Activated naive CD8-positive, alpha-beta T cell treated with anti-CD3 and anti-CD28 coated beads for 36 hours (primary cell): ENCODE measurements at regions not wholly inside any gene's neighbourhood (a gene's known extent, or its start where the extent isn't known, plus 50 kb on each side); places are given as distances from the start of the nearest gene placed in this dataset.
"Not testable (repeated sequence)": the region's sequence is repeated elsewhere in the genome, so short reads cannot be mapped to it uniquely, and the experiment has no call there.

Experiments used
- DNase-seq: peaks from one replicate; pipeline ENCODE4 v3.0.0; 2021
- H3K27ac Mint-ChIP-seq: one replicate; pipeline ENCODE4 v1.8.0; 2022; ENCODE audit warnings: mild to moderate bottlenecking, moderate library complexity, mixed read lengths
- H3K27me3 Mint-ChIP-seq: one replicate; pipeline ENCODE4 v1.8.0; 2022; ENCODE audit warnings: mild to moderate bottlenecking, mixed read lengths
- H3K36me3 Mint-ChIP-seq: one replicate; pipeline ENCODE4 v1.8.0; 2021; ENCODE audit warnings: mild to moderate bottlenecking, mixed read lengths
- H3K4me1 Mint-ChIP-seq: one replicate; pipeline ENCODE4 v1.8.0; 2021; ENCODE audit warnings: mixed read lengths
- H3K4me3 Mint-ChIP-seq: one replicate; pipeline ENCODE4 v1.8.0; 2022; ENCODE audit warnings: mild to moderate bottlenecking, moderate library complexity, mixed read lengths
- H3K9me3 Mint-ChIP-seq: one replicate; pipeline ENCODE4 v1.8.0; 2022; ENCODE audit warnings: mixed read lengths

- H3K4me3 Mint-ChIP-seq, result no peak overlapping the region
- H3K4me1 Mint-ChIP-seq, result no peaks in the 10 kb centered on the region
- H3K27ac Mint-ChIP-seq, result no peak overlapping the region
- DNase-seq, result no peak
- H3K27me3 Mint-ChIP-seq, result peaks cover 7% of the 10 kb centered on the region
- peaks cover 2% of the 10 kb centered on the region for H3K9me3 Mint-ChIP-seq
- no peaks in the 10 kb centered on the region for H3K36me3 Mint-ChIP-seq
These were observed 258.2 kb downstream of the SP3 start for GRCh38 chr2:173706936-173707335.

GRCh38 chr2:173708806-173709205 lies 256.4 kb downstream of the SP3 start:
- H3K9me3 Mint-ChIP-seq, result peaks cover 2% of the 10 kb centered on the region
- no peak overlapping the region for H3K27ac Mint-ChIP-seq
- no peak for DNase-seq
- H3K4me3 Mint-ChIP-seq, result no peak overlapping the region
- H3K4me1 Mint-ChIP-seq, result no peaks in the 10 kb centered on the region
- peaks cover 7% of the 10 kb centered on the region for H3K27me3 Mint-ChIP-seq
- H3K36me3 Mint-ChIP-seq, result no peaks in the 10 kb centered on the region

GRCh38 chr2:173711816-173712215 lies 253.4 kb downstream of the SP3 start:
- Mint-ChIP-seq H3K27me3 (peaks cover 9% of the 10 kb centered on the region), H3K4me3 (no peak overlapping the region), H3K36me3 (no peaks in the 10 kb centered on the region), H3K4me1 (no peaks in the 10 kb centered on the region), H3K9me3 (no peaks in the 10 kb centered on the region), H3K27ac (no peak overlapping the region)
- no peak for DNase-seq

GRCh38 chr2:173713904-173714555 lies 251.1 kb downstream of the SP3 start:
- Mint-ChIP-seq H3K4me1 (no peaks in the 10 kb centered on the region), H3K9me3 (no peaks in the 10 kb centered on the region), H3K27ac (no peak overlapping the region), H3K4me3 (no peak overlapping the region), H3K36me3 (no peaks in the 10 kb centered on the region), H3K27me3 (peaks cover 18% of the 10 kb centered on the region)
- DNase-seq, result no peak

GRCh38 chr2:173715441-173715840 lies 249.7 kb downstream of the SP3 start:
- Mint-ChIP-seq H3K36me3 (no peaks in the 10 kb centered on the region), H3K27me3 (peaks cover 18% of the 10 kb centered on the region), H3K4me1 (no peaks in the 10 kb centered on the region), H3K9me3 (no peaks in the 10 kb centered on the region), H3K27ac (no peak overlapping the region), H3K4me3 (no peak overlapping the region)
- no peak for DNase-seq

- Mint-ChIP-seq H3K9me3 (no peaks in the 10 kb centered on the region), H3K4me3 (no peak overlapping the region), H3K27me3 (peaks cover 14% of the 10 kb centered on the region), H3K36me3 (no peaks in the 10 kb centered on the region), H3K27ac (no peak overlapping the region), H3K4me1 (no peaks in the 10 kb centered on the region)
- DNase-seq, result no peak
These were observed 248.6 kb downstream of the SP3 start for GRCh38 chr2:173716458-173717052.

- peaks cover 28% of the 10 kb centered on the region for H3K27me3 Mint-ChIP-seq
- no peak overlapping the region for H3K4me3 Mint-ChIP-seq
- no peak for DNase-seq
- no peaks in the 10 kb centered on the region for H3K36me3 Mint-ChIP-seq
- no peaks in the 10 kb centered on the region for H3K4me1 Mint-ChIP-seq
- no peaks in the 10 kb centered on the region for H3K9me3 Mint-ChIP-seq
- H3K27ac Mint-ChIP-seq, result no peak overlapping the region
These were observed 245.7 kb downstream of the SP3 start for GRCh38 chr2:173719471-173719870.

- no peak for DNase-seq
- Mint-ChIP-seq H3K27me3 (peaks cover 32% of the 10 kb centered on the region), H3K27ac (no peak overlapping the region), H3K36me3 (no peaks in the 10 kb centered on the region), H3K9me3 (no peaks in the 10 kb centered on the region), H3K4me3 (no peak overlapping the region), H3K4me1 (no peaks in the 10 kb centered on the region)
These were observed 244.9 kb downstream of the SP3 start for GRCh38 chr2:173720306-173720705.

GRCh38 chr2:173734797-173735196 lies 230.4 kb downstream of the SP3 start:
- Mint-ChIP-seq H3K36me3 (no peaks in the 10 kb centered on the region), H3K4me1 (no peaks in the 10 kb centered on the region), H3K4me3 (no peak overlapping the region), H3K27ac (no peak overlapping the region), H3K27me3 (peaks cover 13% of the 10 kb centered on the region), H3K9me3 (peaks cover 3% of the 10 kb centered on the region)
- no peak for DNase-seq

GRCh38 chr2:173737954-173738575 lies 227.1 kb downstream of the SP3 start:
- peaks cover 39% of the 10 kb centered on the region for H3K27me3 Mint-ChIP-seq
- not testable (repeated sequence) for H3K4me1 Mint-ChIP-seq, H3K27ac Mint-ChIP-seq, DNase-seq, H3K36me3 Mint-ChIP-seq, H3K9me3 Mint-ChIP-seq, H3K4me3 Mint-ChIP-seq

- no peak overlapping the region for H3K27ac Mint-ChIP-seq
- DNase-seq, result no peak
- H3K36me3 Mint-ChIP-seq, result no peaks in the 10 kb centered on the region
- peaks cover 39% of the 10 kb centered on the region for H3K27me3 Mint-ChIP-seq
- no peaks in the 10 kb centered on the region for H3K4me1 Mint-ChIP-seq
- H3K4me3 Mint-ChIP-seq, result no peak overlapping the region
- peaks cover 3% of the 10 kb centered on the region for H3K9me3 Mint-ChIP-seq
These were observed 226.2 kb downstream of the SP3 start for GRCh38 chr2:173739006-173739405.

- H3K27me3 Mint-ChIP-seq, result peaks cover 39% of the 10 kb centered on the region
These were observed 224.5 kb downstream of the SP3 start for GRCh38 chr2:173740639-173741038.

GRCh38 chr2:173741759-173742158 lies 223.4 kb downstream of the SP3 start:
- Mint-ChIP-seq H3K4me3 (no peak overlapping the region), H3K4me1 (no peaks in the 10 kb centered on the region), H3K9me3 (peaks cover 3% of the 10 kb centered on the region), H3K27ac (no peak overlapping the region), H3K36me3 (no peaks in the 10 kb centered on the region), H3K27me3 (peaks cover 34% of the 10 kb centered on the region)
- DNase-seq, result no peak

More at GRCh38 chr2:173740639-173741038, 224.5 kb downstream of the SP3 start:
- H3K36me3 Mint-ChIP-seq, result no peaks in the 10 kb centered on the region
- peaks cover 3% of the 10 kb centered on the region for H3K9me3 Mint-ChIP-seq
- DNase-seq, result no peak
- no peaks in the 10 kb centered on the region for H3K4me1 Mint-ChIP-seq
- no peak overlapping the region for H3K4me3 Mint-ChIP-seq
- no peak overlapping the region for H3K27ac Mint-ChIP-seq

- H3K4me1 Mint-ChIP-seq, result no peaks in the 10 kb centered on the region
- H3K9me3 Mint-ChIP-seq, result no peaks in the 10 kb centered on the region
- peaks cover 15% of the 10 kb centered on the region for H3K27me3 Mint-ChIP-seq
- H3K36me3 Mint-ChIP-seq, result no peaks in the 10 kb centered on the region
- no peak overlapping the region for H3K27ac Mint-ChIP-seq
- DNase-seq, result no peak
- H3K4me3 Mint-ChIP-seq, result no peak overlapping the region
These were observed 218.1 kb downstream of the SP3 start for GRCh38 chr2:173747035-173747434.

- no peak overlapping the region for H3K27ac Mint-ChIP-seq
- H3K4me3 Mint-ChIP-seq, result no peak overlapping the region
- H3K36me3 Mint-ChIP-seq, result no peaks in the 10 kb centered on the region
- DNase-seq, result no peak
- H3K27me3 Mint-ChIP-seq, result peaks cover 6% of the 10 kb centered on the region
- no peaks in the 10 kb centered on the region for H3K4me1 Mint-ChIP-seq
- H3K9me3 Mint-ChIP-seq, result no peaks in the 10 kb centered on the region
These were observed 215.9 kb downstream of the SP3 start for GRCh38 chr2:173749315-173749714.

GRCh38 chr2:173750353-173750801 lies 214.8 kb downstream of the SP3 start:
- H3K27me3 Mint-ChIP-seq, result peaks cover 6% of the 10 kb centered on the region
- H3K4me1 Mint-ChIP-seq, result no peaks in the 10 kb centered on the region
- H3K4me3 Mint-ChIP-seq, result no peak overlapping the region
- no peak for DNase-seq
- H3K9me3 Mint-ChIP-seq, result no peaks in the 10 kb centered on the region
- H3K27ac Mint-ChIP-seq, result no peak overlapping the region
- no peaks in the 10 kb centered on the region for H3K36me3 Mint-ChIP-seq
